ENCODE measurements at regions not wholly inside any gene's neighbourhood (a gene's known extent, or its start where the extent isn't known, plus 50 kb on each side); places are given as distances from the start of the nearest gene placed in this dataset.

- no peak for DNase-seq (ENCODE audit: low read depth, low spot score)
Measured at GRCh38 chr18:44197832-44198611, 482.7 kb upstream of the SETBP1 start.

- no peak for DNase-seq (ENCODE audit: low read depth, low spot score)
Measured at GRCh38 chr18:44198612-44199284, 481.9 kb upstream of the SETBP1 start.

- no peak for DNase-seq (ENCODE audit: low read depth, low spot score)
Measured at GRCh38 chr18:44213293-44213692, 467.4 kb upstream of the SETBP1 start.

GRCh38 chr18:44214396-44214795, 466.3 kb upstream of the SETBP1 start:
- no peak for DNase-seq (ENCODE audit: low read depth, low spot score)

DNA sequence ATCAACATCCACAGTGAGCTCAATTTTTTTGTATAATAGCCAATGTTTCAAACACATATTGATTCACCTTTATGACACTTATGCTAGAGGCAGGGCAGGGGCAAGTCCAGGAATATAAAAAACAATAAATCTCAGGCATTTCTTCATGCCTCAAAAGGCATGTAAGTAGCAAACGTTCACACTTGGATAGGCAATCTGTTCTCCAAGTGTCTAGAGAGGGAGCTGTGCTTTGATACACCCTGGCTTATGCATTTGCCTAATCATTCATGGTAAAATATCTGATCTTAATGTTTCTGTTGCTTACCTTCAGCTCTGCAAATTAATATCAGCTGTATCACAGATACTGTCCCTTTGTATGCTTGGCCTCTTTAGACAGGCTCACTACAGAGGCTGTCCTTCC, 464.5 kb upstream of the SETBP1 start:
- DNase-seq (ENCODE audit: low read depth, low spot score): no peak

DNA sequence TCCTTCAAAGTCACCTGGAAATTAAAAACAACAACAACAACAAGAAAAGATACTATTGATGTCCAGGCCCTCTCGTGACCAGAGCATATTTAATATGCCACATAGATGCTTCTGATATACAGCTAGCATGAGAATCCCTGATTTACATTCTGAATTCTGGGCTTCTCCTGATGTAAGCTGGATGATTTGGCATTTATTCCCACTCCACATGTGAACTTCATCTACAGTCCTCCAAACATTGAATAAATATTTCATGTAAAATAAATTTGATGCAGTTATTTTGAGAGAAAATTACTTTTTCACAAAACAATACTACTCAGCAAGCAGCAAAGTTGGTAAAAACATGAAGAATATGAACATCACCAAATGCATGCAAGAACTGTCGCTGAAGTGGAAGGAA, 453.2 kb upstream of the SETBP1 start:
- no peak for DNase-seq (ENCODE audit: low read depth, low spot score)

DNA sequence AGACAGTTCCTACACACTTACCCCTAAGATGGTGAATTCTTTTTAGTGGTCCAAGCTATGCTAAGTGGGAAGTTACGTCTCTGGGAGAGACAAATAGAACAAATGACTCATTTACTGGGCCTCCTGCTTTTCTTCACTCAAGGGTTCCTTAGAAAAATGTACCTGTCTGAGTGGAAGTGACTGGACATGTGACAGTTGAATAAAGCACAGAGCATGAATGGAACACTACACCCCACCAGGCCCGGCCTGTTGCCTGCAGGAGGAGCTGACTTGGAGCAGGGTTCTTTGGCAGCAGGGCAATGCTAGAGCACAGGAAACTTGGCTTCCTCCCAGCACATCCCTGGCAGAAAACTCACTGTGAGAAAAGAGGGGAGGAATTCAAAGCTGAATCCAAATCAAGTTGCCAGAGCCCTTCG, 451.0 kb upstream of the SETBP1 start:
- no peak for DNase-seq (ENCODE audit: low read depth, low spot score)

DNA sequence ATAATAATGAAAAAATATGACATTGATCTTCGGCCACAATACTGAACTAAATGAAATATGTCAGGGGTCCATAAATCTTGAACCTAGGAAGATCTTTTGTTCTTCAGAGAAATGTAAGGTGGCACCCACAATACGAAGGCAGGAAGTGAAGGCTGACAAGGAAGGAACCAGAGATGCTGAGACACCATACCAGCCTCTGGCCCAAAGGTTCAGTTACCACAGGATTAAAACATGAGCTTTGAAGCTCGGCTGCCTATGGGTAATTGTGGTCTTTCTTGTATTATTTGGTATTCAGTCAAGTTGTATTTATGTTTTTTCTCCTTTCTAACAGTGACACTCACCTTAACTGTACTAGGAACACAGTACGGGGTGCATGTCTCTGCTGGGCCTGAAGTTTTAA, 448.8 kb upstream of the SETBP1 start:
- no peak for DNase-seq (ENCODE audit: low read depth, low spot score)

GRCh38 chr18:44232500-44232899, 448.2 kb upstream of the SETBP1 start:
- DNase-seq (ENCODE audit: low read depth, low spot score): no peak

DNA sequence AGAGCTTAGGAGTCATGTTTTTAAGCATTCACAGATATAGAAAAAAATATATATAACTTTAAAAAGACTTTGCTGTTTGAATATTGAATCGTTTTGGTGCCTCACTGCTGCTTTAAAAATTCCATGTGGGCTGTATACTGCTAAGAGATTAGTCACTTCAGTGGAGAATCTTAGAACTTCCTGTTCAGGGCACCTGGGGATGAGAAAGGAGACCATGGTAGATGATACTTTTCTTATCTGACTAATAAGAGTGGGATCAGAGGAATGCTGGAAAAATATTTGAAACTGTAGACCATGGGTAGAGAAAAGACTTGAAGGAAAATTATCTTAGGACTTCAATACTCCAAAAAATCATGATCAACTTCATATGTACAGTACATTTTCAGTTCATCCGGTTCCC, 442.2 kb upstream of the SETBP1 start:
- no peak for DNase-seq (ENCODE audit: low read depth, low spot score)

GRCh38 chr18:44238911-44239310, 441.8 kb upstream of the SETBP1 start:
- DNase-seq (ENCODE audit: low read depth, low spot score): no peak

DNA sequence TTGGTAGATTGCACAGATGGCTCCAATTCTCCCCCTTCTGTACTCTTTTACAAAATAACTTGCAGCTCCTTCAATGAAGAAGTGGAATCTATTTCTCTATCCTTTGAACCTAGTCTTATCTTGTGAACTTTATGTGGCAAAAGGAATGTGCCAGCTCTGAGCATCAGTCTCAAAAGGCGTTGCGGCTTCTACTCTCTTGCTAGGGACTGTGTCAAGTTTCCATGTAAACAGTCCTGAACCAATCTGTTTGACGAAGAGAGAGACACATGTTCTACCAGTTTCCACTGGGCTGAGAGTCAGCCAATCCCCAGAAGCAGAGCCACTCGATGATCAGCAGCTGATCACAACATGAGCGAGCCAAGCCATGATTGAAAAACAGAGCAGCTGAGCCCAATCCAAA, 439.7 kb upstream of the SETBP1 start:
- DNase-seq (ENCODE audit: low read depth, low spot score): no peak

DNA sequence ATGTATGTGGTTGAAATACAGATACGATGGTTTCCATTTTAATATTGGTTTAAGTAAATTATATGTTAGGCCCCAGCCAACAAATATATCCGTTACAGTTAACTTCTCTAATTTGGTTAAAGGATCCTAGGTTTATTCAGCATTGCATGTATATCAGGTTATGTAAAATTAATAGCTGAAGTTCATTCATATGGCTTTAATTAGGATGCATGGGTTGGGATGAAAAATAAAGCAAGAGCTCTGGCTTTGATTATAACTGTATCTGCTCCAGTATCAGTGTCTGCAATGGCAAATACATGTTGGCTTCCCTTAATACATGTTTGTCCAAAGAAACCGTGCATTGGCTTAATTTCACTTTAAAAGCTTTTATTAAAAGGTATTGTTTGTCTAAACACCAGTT, 435.7 kb upstream of the SETBP1 start:
- DNase-seq (ENCODE audit: low read depth, low spot score): no peak

DNA sequence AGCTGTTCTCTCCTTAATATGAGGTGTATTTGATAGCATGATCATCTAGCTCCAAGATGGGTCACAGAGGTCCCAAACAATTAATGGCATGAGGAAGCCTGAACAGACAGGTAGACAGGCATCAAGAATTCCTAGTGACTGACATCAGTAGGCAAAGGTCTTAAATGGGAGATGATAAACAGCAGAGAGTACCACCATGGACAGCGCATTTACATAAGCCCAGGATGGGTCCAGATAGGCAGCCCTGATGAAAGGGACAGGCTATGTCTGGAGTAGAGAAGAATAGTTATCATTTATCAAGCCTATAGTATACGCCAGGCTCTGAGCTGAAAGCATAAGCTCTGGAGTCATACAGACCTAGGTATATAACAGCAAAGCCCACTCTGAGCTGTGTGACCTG, 434.7 kb upstream of the SETBP1 start:
- no peak for DNase-seq (ENCODE audit: low read depth, low spot score)

DNA sequence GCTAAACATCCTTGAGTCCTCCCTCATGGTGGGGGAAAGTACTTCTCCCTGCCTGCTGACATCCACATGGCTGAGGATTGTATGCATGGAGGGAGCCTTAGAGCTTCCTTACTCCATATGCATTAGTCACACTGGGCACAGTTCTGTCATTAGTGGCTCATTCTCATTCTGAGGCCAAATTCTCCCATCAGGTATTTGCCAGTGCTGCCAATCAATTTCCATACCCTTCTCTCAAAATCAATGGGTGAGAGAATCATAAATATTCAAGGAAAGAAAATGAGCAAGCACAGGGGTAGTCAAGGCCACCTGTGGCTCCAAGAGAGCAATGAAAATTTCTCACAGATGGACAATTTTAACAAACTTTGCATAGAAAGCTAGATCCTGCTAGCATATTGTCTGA, 422.6 kb upstream of the SETBP1 start:
- DNase-seq (ENCODE audit: low read depth, low spot score): no peak

- no peak for DNase-seq (ENCODE audit: low read depth, low spot score)
Measured at GRCh38 chr18:44258576-44258975, 422.1 kb upstream of the SETBP1 start.

GRCh38 chr18:44259610-44260009, 421.1 kb upstream of the SETBP1 start:
- DNase-seq (ENCODE audit: low read depth, low spot score): no peak

DNA sequence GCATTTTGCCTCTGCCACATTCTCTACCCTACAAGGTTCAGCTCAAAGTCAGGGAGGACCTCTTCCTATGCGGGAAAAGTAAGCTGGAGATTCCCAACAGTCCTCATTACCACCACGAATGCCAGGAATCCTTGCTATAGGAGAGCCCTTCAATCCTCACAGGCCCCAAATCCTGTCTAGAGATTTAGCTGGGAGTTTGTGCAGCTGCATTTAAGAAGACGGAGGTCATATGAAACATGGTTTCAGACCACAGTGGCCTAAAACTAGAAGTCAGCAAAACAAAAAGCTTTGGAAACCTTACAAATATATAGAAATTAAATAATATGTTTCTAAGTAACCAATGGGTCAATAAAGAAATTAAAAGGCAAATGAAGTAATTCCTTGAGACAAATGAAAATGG, 415.3 kb upstream of the SETBP1 start:
- DNase-seq (ENCODE audit: low read depth, low spot score): no peak

DNA sequence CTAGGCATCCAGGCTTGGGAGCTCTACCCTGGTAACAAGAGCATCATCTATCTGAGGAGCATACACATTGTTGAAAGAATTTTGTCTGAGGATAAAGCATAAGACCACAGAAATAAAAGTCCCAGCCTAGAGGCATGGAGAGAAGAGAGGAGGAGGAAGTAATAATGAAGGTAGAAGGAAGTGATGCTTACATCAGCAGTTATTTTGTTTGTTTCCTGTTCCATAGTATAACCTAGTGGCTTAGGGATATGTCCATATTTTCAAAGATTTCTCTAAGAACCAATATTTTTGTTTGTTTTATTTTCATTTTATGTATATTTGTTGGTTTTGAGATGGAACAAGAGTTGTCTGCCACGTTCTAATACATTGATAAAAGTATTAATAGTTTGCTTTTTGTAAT, 407.4 kb upstream of the SETBP1 start:
- DNase-seq (ENCODE audit: low read depth, low spot score): no peak

- no peak for DNase-seq (ENCODE audit: low read depth, low spot score)
Measured at GRCh38 chr18:44280479-44280878, 400.2 kb upstream of the SETBP1 start.

- DNase-seq (ENCODE audit: low read depth, low spot score): no peak
Measured at GRCh38 chr18:44286049-44286448, 394.6 kb upstream of the SETBP1 start.

DNA sequence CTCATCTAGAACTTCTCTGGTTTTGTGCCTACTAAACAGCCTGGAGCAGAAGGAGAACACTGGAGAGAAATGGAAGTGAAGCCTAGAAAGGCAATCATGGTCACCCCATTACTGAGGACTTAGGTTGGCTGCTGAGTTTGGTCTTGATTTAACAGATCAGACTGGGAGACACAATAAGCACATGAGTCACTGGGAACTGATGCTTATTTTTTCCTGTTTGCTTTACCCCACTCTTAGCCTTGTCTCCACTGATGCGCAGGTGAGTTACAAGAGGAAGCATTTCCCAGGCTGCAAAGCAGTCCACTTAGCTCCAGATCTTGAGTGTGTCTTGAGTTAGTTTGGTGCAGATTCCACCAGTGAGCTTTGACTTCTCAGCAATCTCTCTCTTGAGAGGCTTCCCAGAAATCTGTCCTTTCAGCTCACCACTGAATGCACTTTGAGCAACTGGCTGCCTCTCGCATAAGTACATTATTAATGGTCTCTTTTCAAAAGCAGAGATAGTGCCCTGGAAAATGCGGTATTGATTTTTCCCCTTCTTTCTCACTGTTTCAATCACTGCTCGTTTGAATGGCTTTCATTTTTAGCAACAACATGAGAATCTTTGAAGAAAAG, 390.2 kb upstream of the SETBP1 start:
- DNase-seq (ENCODE audit: low read depth, low spot score): no peak

GRCh38 chr18:44298566-44298965, 382.1 kb upstream of the SETBP1 start:
- DNase-seq (ENCODE audit: low read depth, low spot score): no peak
